ENCODE measurements at regions not wholly inside any gene's neighbourhood (a gene's known extent, or its start where the extent isn't known, plus 50 kb on each side); places are given as distances from the start of the nearest gene placed in this dataset.

DNA sequence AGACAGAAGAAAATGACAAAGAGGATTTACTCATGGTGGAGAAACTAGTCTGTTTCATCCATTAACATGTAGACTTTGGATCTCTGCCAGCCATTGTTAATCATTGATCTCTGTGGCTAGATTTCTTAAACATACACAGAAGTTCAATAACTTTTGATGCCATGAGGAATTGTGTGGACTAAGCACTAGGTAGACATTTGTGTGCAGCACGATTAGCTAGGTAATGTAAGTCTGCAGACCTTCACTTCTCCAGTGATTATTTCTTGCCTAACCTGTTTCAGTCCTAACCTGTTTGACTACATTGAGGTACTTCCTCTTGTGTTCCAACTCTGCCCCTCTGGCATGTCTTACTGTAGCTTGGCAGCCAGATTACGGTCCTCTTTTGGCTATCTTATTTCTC is 928.5 kb upstream of the ROBO1 start:
- Mint-ChIP-seq H3K4me3 (no peak overlapping the region), H3K36me3 (ENCODE audit: low read depth) (no peaks in the 10 kb centered on the region), H3K9me3 (no peaks in the 10 kb centered on the region), H3K27me3 (ENCODE audit: low read depth) (no peaks in the 10 kb centered on the region), H3K27ac (peak overlapping the region; percentile 27 to 84 (median 72)), H3K4me1 (no peaks in the 10 kb centered on the region)
- TF ChIP-seq, protein P1, sequence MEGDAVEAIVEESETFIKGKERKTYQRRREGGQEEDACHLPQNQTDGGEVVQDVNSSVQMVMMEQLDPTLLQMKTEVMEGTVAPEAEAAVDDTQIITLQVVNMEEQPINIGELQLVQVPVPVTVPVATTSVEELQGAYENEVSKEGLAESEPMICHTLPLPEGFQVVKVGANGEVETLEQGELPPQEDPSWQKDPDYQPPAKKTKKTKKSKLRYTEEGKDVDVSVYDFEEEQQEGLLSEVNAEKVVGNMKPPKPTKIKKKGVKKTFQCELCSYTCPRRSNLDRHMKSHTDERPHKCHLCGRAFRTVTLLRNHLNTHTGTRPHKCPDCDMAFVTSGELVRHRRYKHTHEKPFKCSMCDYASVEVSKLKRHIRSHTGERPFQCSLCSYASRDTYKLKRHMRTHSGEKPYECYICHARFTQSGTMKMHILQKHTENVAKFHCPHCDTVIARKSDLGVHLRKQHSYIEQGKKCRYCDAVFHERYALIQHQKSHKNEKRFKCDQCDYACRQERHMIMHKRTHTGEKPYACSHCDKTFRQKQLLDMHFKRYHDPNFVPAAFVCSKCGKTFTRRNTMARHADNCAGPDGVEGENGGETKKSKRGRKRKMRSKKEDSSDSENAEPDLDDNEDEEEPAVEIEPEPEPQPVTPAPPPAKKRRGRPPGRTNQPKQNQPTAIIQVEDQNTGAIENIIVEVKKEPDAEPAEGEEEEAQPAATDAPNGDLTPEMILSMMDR (IDR thresholded peaks at IDR 0.05; ENCODE audit: unreplicated experiment in 3 of 3), result no peak

DNA sequence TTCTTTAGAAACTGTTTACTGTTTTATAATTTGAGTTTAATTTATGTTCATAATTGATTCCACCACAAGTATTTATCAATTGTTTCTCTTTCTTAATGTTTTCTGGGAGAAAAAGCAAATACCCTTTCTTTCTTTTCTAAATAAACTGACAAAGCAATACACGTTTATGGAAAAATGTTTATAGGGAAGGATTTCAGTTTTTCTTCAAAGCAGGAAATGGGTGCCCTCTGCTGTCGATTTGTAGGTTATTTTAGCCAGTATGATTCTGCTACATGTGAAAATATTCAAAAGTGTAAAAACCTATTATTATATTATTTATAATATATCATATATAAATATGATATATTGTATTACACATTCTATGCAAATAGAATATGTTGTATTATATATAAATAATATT is 921.0 kb upstream of the ROBO1 start:
- Mint-ChIP-seq H3K4me3 (no peak overlapping the region), H3K36me3 (ENCODE audit: low read depth) (no peaks in the 10 kb centered on the region), H3K9me3 (no peaks in the 10 kb centered on the region), H3K27me3 (ENCODE audit: low read depth) (no peaks in the 10 kb centered on the region), H3K4me1 (no peaks in the 10 kb centered on the region), H3K27ac (no peak overlapping the region)
- TF ChIP-seq, protein P1 (IDR thresholded peaks at IDR 0.05; ENCODE audit: unreplicated experiment in 3 of 3), result peak; percentile 53 to 66 (median 58)

DNA sequence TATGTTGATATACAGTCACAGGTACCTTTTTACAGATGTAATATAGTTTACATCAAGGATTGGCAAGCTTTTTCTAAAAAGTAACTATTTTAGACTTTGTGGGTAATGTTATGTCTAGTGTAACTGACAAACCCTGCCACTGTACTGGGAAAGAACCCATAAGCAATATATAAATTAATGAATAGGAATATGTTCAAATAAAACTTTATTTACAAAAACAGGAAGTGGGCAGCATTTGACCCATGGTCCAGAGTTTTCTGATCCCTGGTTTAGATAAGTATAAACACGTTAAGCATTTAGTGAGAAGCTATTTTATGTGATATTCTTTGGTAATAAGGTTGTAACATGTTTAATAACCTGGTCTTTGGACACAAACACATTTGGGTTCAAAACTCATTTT is 915.2 kb upstream of the ROBO1 start:
- no peak overlapping the region for H3K4me3 Mint-ChIP-seq
- no peaks in the 10 kb centered on the region for H3K9me3 Mint-ChIP-seq
- no peaks in the 10 kb centered on the region for H3K4me1 Mint-ChIP-seq
- H3K36me3 Mint-ChIP-seq (ENCODE audit: low read depth), result no peaks in the 10 kb centered on the region
- no peak overlapping the region for H3K27ac Mint-ChIP-seq
- H3K27me3 Mint-ChIP-seq (ENCODE audit: low read depth), result no peaks in the 10 kb centered on the region
- TF ChIP-seq, protein P1 (IDR thresholded peaks at IDR 0.05; ENCODE audit: unreplicated experiment in 3 of 3), result no peak

DNA sequence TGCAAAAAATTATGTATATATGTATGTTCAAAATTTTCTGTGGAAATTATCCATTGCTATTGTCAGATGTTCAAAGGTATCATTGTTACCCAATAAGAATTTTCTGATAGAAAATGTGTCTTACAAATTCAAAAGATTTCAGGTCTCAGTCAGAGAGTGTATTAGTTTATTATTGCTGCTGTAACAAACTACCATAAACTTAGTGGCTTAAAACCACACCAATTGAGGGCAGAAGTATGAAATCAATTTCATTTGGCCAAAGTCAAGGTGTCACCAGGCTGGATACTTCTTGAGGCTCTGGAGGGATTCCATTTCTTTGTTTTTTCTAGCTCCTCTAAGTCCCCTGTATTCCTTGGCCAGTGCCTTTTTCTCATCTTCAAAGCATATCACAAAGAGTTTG is 914.4 kb upstream of the ROBO1 start:
- no peaks in the 10 kb centered on the region for H3K9me3 Mint-ChIP-seq
- TF ChIP-seq, protein P1 (IDR thresholded peaks at IDR 0.05; ENCODE audit: unreplicated experiment in 3 of 3), result no peak
- no peaks in the 10 kb centered on the region for H3K36me3 Mint-ChIP-seq (ENCODE audit: low read depth)
- H3K4me3 Mint-ChIP-seq, result no peak overlapping the region
- no peaks in the 10 kb centered on the region for H3K27me3 Mint-ChIP-seq (ENCODE audit: low read depth)
- H3K4me1 Mint-ChIP-seq, result no peaks in the 10 kb centered on the region
- no peak overlapping the region for H3K27ac Mint-ChIP-seq

DNA sequence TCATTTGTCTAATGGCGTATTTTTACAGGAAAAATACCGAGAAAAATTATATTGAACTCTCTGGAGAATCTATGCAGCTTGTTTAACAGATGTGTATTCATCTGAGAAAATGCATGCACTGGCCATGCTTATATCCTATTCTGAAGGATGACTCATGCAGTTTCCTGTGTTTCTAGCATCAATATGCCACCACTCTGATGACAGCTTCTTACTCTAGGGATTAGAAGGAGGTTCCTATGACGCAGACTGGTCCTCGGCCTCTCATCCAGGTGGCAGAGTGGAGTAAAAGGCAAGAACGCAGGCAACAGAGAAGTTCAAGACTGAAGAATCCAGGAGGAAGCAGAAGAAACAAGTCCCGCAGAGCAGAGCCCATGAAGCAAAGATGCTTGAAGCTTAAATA is 910.0 kb upstream of the ROBO1 start:
- H3K27ac Mint-ChIP-seq, result no peak overlapping the region
- no peaks in the 10 kb centered on the region for H3K27me3 Mint-ChIP-seq (ENCODE audit: low read depth)
- no peak overlapping the region for H3K4me3 Mint-ChIP-seq
- TF ChIP-seq, protein P1 (IDR thresholded peaks at IDR 0.05; ENCODE audit: unreplicated experiment in 3 of 3), result no peak
- H3K9me3 Mint-ChIP-seq, result no peaks in the 10 kb centered on the region
- no peaks in the 10 kb centered on the region for H3K4me1 Mint-ChIP-seq
- no peaks in the 10 kb centered on the region for H3K36me3 Mint-ChIP-seq (ENCODE audit: low read depth)

DNA sequence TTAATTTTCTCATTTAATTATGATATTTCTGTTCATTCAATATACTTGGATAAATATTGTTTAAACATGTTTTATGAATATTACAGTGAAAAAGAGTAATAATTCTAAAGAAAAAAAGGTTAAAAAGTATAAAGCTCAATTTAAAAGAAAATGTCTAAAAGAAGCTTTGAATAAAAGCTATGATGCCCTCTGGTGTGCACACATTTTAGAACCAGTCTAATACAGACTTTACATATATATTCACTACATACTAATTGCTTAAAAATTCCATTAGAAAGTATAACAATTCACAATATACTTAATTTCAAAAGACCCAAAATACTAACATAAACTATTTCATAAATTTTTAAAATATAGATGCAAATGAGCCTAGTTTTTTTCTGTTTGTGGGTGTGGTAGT is 909.1 kb upstream of the ROBO1 start:
- Mint-ChIP-seq H3K9me3 (no peaks in the 10 kb centered on the region), H3K4me1 (no peaks in the 10 kb centered on the region), H3K27ac (no peak overlapping the region), H3K36me3 (ENCODE audit: low read depth) (no peaks in the 10 kb centered on the region), H3K27me3 (ENCODE audit: low read depth) (no peaks in the 10 kb centered on the region), H3K4me3 (no peak overlapping the region)
- TF ChIP-seq, protein P1 (IDR thresholded peaks at IDR 0.05; ENCODE audit: unreplicated experiment in 3 of 3), result peak; percentile 27 to 52 (median 29)

Measured in nephron (organoid).